Activated T-cell treated with anti-CD3 and anti-CD28 coated beads for 24 hours (primary cell): ENCODE measurements at regions not wholly inside any gene's neighbourhood (a gene's known extent, or its start where the extent isn't known, plus 50 kb on each side); places are given as distances from the start of the nearest gene placed in this dataset.
"Not testable (repeated sequence)": the region's sequence is repeated elsewhere in the genome, so short reads cannot be mapped to it uniquely, and the experiment has no call there.

Source experiments
- DNase-seq: peaks from one replicate; pipeline ENCODE4 v3.0.0-alpha.2; 2020; ENCODE audit warnings: low read depth

- no peak for DNase-seq
Observed at GRCh38 chr2:7849027-7849426, 832.8 kb upstream of the ID2 start.

DNA sequence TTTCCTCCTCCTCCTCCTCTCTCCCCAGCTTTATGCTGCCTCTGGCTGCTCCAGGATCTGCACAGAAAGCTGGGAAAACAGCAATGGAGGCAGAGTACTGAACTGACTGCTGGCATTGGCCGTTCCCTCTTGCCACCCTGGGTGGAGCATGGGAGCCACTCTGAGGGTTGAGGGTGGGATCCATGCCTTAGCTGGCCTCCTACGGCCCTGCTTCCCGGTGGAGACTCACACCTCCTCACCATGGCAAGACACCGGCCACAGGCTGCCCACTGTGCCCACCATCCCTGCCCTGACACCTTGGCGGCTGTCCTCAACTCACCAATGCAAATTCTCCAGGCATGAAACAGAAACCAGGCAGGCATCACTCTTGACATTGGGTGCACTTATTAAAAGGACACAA is 832.3 kb upstream of the ID2 start:
- no peak for DNase-seq

DNA sequence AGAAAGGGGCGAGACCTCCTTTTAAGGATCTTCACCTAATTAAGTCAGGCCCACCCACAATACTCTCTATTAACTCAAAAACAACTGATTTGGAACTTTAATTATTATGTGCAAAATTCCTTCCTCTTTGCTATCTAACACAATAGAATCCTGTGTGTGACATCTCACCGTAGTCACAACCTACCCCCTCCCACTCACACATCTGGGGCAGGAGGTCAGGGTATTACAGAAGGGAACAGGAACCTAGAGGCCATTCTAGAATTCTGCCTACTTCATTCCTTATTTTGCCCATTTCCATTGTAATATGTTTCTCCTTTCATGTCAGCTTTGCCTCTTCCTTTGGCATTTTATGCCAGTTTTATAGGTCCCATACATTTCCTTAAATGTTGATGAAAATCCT is 829.3 kb upstream of the ID2 start:
- no peak for DNase-seq

GRCh38 chr2:7857904-7858303 is 824.0 kb upstream of the ID2 start:
- no peak for DNase-seq

- DNase-seq = no peak
Observed at GRCh38 chr2:7858624-7859023, 823.2 kb upstream of the ID2 start.

GRCh38 chr2:7860693-7861092 is 821.2 kb upstream of the ID2 start:
- no peak for DNase-seq

DNA sequence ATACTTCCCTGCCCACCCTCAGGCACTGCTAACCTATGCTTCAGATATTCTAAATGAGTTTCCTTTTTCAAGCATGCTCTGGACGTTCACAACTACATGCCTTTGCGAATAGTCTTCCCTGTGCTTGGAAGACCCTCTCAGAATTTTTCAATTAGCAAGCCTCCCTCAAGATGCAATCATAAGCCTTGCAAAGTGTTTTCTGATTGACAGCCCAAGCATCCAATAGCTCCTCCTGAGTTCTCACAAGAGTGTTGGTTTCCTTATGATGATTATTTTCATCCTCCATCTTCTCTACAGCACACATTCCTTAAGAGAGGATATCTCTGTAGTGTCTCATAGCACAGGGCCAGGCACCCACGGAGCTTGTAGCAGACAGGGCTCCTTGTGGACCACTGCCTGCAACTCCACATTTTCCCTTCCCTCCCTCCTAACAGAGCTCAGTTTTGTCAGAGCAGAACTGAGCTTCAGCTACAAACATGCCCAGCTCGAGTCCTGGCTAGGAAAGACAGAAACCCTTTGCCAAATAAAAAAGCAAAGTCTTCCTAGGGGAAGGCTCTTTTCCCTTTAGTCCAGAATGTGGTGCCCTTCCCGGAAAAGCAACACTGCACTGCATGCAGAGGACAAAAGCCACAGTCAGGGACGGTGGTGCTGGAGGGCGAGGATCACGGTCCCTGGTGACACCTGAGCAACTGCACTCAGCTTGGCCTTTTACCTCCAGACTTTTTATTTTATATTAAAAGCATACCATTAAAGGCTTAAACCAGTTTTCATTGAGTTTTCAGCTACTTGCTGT is 819.8 kb upstream of the ID2 start:
- no peak for DNase-seq

GRCh38 chr2:7866104-7866503 is 815.8 kb upstream of the ID2 start:
- DNase-seq = no peak

DNA sequence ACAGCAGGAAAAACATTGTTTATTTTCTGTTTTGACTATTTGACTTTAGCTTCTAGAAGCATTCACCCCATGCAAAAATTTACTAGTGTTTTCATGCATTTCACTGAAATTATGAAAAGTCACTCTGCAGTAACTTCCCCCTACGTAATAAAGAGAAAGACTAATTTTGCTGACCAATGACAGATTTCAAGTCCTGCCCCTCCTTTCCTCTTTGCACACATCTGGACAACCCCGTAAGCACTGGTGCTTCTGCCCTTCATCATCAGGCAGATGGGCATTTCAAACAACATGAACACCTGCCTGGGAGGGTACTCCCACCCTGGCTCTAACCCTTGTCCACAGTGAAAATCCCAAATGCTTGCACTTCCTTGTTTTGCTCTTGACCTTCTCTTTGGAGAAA is 815.0 kb upstream of the ID2 start:
- no peak for DNase-seq

GRCh38 chr2:7867867-7868266 is 814.0 kb upstream of the ID2 start:
- DNase-seq = no peak

DNA sequence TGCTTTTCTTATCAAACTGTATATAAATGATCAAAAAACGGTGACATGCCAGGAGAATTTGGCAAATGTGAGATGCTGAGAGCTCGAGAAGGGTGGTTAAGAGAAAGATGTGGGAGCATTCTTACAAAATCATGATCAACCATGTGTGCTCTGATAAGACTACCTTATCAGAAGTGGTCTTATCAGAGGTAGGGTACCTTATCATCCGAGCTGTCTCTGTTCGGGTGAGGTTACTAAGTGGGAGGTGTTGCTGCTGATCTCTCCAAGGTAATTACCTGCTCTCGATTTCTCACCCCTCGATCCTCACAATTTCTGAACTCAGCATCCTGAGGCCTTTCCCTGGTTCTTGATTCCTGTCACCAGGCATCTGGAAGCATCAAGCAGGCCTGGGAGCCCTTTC is 813.0 kb upstream of the ID2 start:
- no peak for DNase-seq

DNA sequence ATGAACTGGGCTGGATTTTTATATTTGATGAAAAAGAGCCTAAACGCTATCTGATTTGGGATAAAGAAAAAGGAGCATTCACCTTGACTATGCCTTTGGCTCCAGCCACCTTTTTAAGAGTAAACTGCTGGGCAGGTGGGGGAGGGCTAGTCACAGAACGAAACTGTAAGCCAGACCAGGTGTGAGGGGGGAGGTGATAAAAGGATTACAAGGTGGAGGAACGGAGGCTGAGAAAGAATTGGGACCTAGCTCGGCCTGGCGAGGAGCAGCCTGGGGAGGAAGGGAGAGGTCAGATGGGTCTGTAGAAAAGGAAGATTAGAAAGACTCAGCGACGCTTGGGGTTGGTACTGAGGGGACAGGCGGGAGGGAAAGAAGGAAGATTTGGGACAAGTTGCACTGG is 805.4 kb upstream of the ID2 start:
- DNase-seq = not testable (repeated sequence)

GRCh38 chr2:7878266-7878665 is 803.6 kb upstream of the ID2 start:
- DNase-seq = not testable (repeated sequence)

GRCh38 chr2:7878786-7879482 is 802.9 kb upstream of the ID2 start:
- DNase-seq = no peak

GRCh38 chr2:7879483-7879835 is 802.4 kb upstream of the ID2 start:
- DNase-seq = no peak

- DNase-seq = no peak
Observed at GRCh38 chr2:7880126-7880525, 801.7 kb upstream of the ID2 start.

- no peak for DNase-seq
Observed at GRCh38 chr2:7880566-7880965, 801.3 kb upstream of the ID2 start.

DNA sequence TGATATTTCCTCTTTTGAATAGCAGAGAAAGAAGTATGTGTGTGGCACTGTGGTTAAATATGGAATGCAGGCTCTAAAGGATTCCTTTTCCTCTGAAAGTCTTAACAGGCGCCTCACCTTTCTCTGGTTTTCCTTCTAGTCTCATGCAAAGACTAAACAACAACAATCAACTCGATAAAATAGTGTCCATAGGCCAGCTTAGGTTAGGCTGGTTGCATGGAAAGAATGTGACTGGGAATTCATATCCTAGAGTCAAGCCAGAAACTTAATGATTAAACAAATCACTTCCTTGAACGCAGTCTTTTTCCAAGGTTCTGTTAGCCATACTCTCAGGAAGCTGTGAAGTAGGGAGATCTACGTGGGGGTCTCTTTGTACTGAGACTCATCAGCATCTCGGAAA is 800.8 kb upstream of the ID2 start:
- DNase-seq = no peak

DNA sequence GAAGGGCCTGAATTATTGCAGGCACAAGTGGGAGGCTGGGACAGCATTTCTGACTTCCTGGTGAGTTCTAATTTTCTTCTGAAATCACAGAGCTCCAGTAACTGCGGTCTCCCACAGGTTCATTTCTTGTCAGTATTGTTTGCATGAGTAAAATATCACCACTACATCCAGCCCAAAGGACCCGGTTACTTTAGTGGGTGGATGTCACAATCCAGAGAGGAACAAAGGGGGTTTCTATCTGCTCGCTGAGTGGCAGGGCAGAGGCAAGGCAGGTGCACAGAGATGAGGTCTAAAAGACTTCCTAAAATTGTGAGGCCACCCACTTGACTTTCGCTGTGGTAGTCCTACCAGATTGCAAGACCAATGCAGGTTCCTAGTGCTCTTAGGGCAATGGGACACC is 800.4 kb upstream of the ID2 start:
- DNase-seq = no peak

DNA sequence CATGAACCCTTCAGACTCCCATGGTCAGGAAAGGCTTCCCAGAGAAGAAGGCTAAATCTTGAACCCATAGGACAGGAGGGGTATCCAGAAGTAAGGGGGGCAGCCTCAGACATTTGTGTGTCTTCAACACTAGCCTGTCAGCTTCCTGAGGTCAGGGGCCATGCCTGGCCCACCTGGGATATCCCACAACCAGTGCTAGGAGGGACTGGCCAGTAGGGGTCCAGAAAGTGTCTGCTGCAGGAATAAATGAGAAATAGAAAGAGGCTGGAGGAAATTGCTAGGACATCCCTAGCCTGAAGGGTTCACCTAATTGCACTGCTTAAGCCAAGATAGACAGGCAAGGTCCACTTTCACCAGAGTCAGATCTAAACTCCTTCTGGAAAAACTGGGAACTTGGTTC is 799.6 kb upstream of the ID2 start:
- no peak for DNase-seq

GRCh38 chr2:7884338-7884737 is 797.5 kb upstream of the ID2 start:
- DNase-seq = no peak

DNA sequence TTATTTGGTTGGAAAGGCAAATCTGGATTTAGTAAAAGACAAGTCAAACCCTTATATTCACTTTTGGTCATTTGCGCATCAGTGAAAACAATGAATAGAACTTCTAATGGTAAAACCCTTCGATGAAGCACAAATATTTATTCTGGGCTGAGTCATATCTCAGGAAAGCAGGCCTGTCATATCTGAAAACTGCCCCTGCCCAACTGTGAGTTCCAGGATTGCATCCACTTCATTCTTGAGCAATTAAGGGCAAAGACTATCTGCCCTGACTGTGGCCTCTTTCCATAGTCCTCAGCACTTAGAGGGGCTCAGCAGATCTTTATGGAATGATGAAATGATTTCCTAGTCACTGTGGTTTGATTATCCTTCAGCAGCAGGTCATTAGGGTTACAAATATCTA is 795.2 kb upstream of the ID2 start:
- no peak for DNase-seq

GRCh38 chr2:7887441-7887840 is 794.4 kb upstream of the ID2 start:
- DNase-seq = no peak

- DNase-seq = no peak
Observed at GRCh38 chr2:7888876-7889275, 793.0 kb upstream of the ID2 start.
